ENCODE measurements at regions not wholly inside any gene's neighbourhood (a gene's known extent, or its start where the extent isn't known, plus 50 kb on each side); places are given as distances from the start of the nearest gene placed in this dataset.

GRCh38 chr6:54057058-54057457 lies 54.2 kb upstream of the MLIP start:
- H3K9ac ChIP-seq (ENCODE audit: low read length), result no peak overlapping the region
- BruUV-seq (replicated peaks), result no TSS peak
- H3K36me3 ChIP-seq (ENCODE audit: low read depth, low read length), result no peaks in the 10 kb centered on the region
- POLR2A ChIA-PET (ENCODE audit: unreplicated experiment), result no interaction called here
- DNase-seq (no peak), ATAC-seq (no peak)
- H3K79me2 ChIP-seq (ENCODE audit: low read length), result no peaks in the 10 kb centered on the region
- H3F3A ChIP-seq (ENCODE audit: low read length, unreplicated experiment), result peaks cover 6% of the 10 kb centered on the region
- no peak overlapping the region for H3K4me2 ChIP-seq (ENCODE audit: low read length)
- H3K4me3 ChIP-seq (ENCODE audit: low read length), result no peak overlapping the region
- no peak overlapping the region for H2AFZ ChIP-seq (ENCODE audit: low read length)
- CTCF ChIA-PET, result no interaction called here
- H3K9me2 ChIP-seq (replicated peaks; ENCODE audit: low read length), result no peaks in the 10 kb centered on the region
- no peaks in the 10 kb centered on the region for H3K9me3 ChIP-seq (ENCODE audit: low read length)
- intact Hi-C loops (cut with micrococcal nuclease), result no loop called here
- no peak overlapping the region for H3K27ac ChIP-seq (ENCODE audit: low read length)
- H4K20me1 ChIP-seq (ENCODE audit: low read length), result no peaks in the 10 kb centered on the region
- TF ChIP-seq CTCF (conservative IDR thresholded peaks at IDR 0.05; ENCODE audit: low read depth, low read length) (no peak), EZH2phosphoT487 (IDR thresholded peaks at IDR 0.05; ENCODE audit: borderline replicate concordance, low read length) (no peak), EZH2 (IDR thresholded peaks at IDR 0.05; ENCODE audit: low read length, unreplicated experiment) (no peak)
- peaks cover 13% of the 10 kb centered on the region for H3K4me1 ChIP-seq (ENCODE audit: insufficient read depth, low read length)
- no peaks in the 10 kb centered on the region for H3K27me3 ChIP-seq (ENCODE audit: low read length)

DNA sequence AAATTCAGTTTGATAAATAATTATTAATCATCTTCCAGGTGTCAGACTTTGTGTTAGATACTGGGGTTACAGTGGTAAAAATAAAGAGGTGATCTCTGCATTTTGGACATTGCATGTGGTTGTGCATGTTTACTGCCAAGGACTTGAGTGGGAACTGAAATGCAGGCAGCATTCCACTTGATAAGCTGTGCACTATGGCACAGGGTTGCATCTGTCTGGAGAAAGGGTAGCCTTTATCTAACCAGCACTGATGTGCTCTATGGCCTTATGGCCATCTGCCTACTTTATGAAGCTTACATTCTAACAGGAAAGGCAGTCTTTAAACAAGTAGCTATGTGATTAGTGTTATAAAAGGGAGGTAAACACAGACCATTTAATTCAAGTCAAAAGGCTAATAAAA lies 53.0 kb upstream of the MLIP start:
- TF ChIP-seq EZH2phosphoT487 (IDR thresholded peaks at IDR 0.05; ENCODE audit: borderline replicate concordance, low read length) (no peak), EZH2 (IDR thresholded peaks at IDR 0.05; ENCODE audit: low read length, unreplicated experiment) (no peak), CTCF (conservative IDR thresholded peaks at IDR 0.05; ENCODE audit: low read depth, low read length) (no peak)
- Histone ChIP-seq H3K27ac (ENCODE audit: low read length) (no peak overlapping the region), H4K20me1 (ENCODE audit: low read length) (no peaks in the 10 kb centered on the region), H3K36me3 (ENCODE audit: low read depth, low read length) (no peaks in the 10 kb centered on the region), H3K27me3 (ENCODE audit: low read length) (no peaks in the 10 kb centered on the region), H3K4me3 (ENCODE audit: low read length) (no peak overlapping the region), H3K9me3 (ENCODE audit: low read length) (no peaks in the 10 kb centered on the region), H3K4me2 (ENCODE audit: low read length) (no peak overlapping the region), H3K9me2 (replicated peaks; ENCODE audit: low read length) (no peaks in the 10 kb centered on the region), H3K4me1 (ENCODE audit: insufficient read depth, low read length) (peaks cover 13% of the 10 kb centered on the region), H3K79me2 (ENCODE audit: low read length) (no peaks in the 10 kb centered on the region), H3F3A (ENCODE audit: low read length, unreplicated experiment) (peaks cover 6% of the 10 kb centered on the region), H2AFZ (ENCODE audit: low read length) (no peak overlapping the region), H3K9ac (ENCODE audit: low read length) (no peak overlapping the region)
- BruUV-seq (replicated peaks), result no TSS peak
- ATAC-seq (no peak), DNase-seq (no peak)
- POLR2A ChIA-PET (ENCODE audit: unreplicated experiment), result no interaction called here
- CTCF ChIA-PET, result no interaction called here
- intact Hi-C loops (cut with micrococcal nuclease), result no loop called here

DNA sequence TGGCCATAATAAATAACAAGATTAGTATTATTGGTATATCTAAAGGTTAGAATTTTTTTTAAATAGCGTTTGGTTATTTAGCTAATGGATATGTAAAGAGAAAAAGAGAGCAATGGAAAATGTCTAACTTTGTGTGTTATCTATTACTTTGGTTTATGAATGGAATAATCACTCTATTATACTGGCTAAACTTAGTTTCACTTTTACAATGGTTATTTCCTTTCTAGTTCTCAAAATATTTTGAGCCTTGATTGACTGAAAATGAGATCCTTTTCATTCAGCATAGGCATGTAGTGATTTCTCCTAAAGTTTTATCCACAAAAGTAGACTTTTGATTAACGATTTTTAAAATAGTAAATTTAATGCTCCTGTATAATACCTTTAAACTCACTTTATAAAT lies 51.6 kb upstream of the MLIP start:
- Histone ChIP-seq H3K27ac (ENCODE audit: low read length) (no peak overlapping the region), H3F3A (ENCODE audit: low read length, unreplicated experiment) (no peaks in the 10 kb centered on the region), H3K4me1 (ENCODE audit: insufficient read depth, low read length) (no peaks in the 10 kb centered on the region), H3K79me2 (ENCODE audit: low read length) (no peaks in the 10 kb centered on the region), H2AFZ (ENCODE audit: low read length) (peak overlapping the region; percentile 33), H3K36me3 (ENCODE audit: low read depth, low read length) (no peaks in the 10 kb centered on the region), H4K20me1 (ENCODE audit: low read length) (no peaks in the 10 kb centered on the region), H3K4me3 (ENCODE audit: low read length) (peak overlapping the region; percentile 30; the same call in 1 of the 2 replicates), H3K9ac (ENCODE audit: low read length) (no peak overlapping the region), H3K9me2 (replicated peaks; ENCODE audit: low read length) (no peaks in the 10 kb centered on the region), H3K27me3 (ENCODE audit: low read length) (no peaks in the 10 kb centered on the region), H3K4me2 (ENCODE audit: low read length) (peak overlapping the region; percentile 53), H3K9me3 (ENCODE audit: low read length) (no peaks in the 10 kb centered on the region)
- intact Hi-C loops (cut with micrococcal nuclease), result no loop called here
- ATAC-seq (no peak), DNase-seq (no peak)
- POLR2A ChIA-PET (ENCODE audit: unreplicated experiment), result no interaction called here
- BruUV-seq (replicated peaks), result no TSS peak
- CTCF ChIA-PET, result no interaction called here
- TF ChIP-seq CTCF (conservative IDR thresholded peaks at IDR 0.05; ENCODE audit: low read depth, low read length) (no peak), EZH2 (IDR thresholded peaks at IDR 0.05; ENCODE audit: low read length, unreplicated experiment) (no peak), EZH2phosphoT487 (IDR thresholded peaks at IDR 0.05; ENCODE audit: borderline replicate concordance, low read length) (no peak)

Data from PC-3 (cell line).